Activated CD4-positive, alpha-beta T cell treated with anti-CD3 and anti-CD28 coated beads, Interleukin-10, Interleukin-2, amounts not matched to agents 100 ng/mL and 50 ng/mL, durations not matched to agents 16 hours and 8 hours (primary cell): ENCODE measurements at regions not wholly inside any gene's neighbourhood (a gene's known extent, or its start where the extent isn't known, plus 50 kb on each side); places are given as distances from the start of the nearest gene placed in this dataset.

ENCODE experiments used
- DNase-seq: peaks from one replicate; pipeline ENCODE4 v3.0.0-alpha.2; 2020

DNA sequence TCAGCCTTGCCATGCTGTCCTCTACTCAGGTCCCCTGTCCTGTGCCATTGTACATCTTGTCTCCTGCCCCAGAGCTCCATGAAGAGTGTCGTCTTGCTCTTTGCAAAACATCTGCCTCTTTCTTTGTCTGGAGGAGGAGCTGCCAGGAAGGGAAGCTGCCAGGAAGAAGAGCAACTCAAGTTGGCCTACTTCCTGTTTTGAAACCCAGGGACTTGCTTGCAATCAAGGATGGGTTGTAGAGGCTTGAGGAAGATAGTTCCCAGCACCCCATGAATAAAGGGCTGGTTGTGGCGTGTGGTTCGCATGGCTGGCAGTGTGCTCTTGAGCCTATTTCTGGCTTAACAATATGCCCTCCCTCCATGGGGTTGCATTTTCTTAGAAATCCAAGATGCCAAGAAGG lies 53.0 kb upstream of the CPEB4 start:
- no peak for DNase-seq

- no peak for DNase-seq
Measured at GRCh38 chr5:173835661-173836060, 52.5 kb upstream of the CPEB4 start.

GRCh38 chr5:173837654-173838053 lies 50.5 kb upstream of the CPEB4 start:
- DNase-seq, result no peak
